ENCODE measurements at regions not wholly inside any gene's neighbourhood (a gene's known extent, or its start where the extent isn't known, plus 50 kb on each side); places are given as distances from the start of the nearest gene placed in this dataset.

GRCh38 chr5:30042677-30043076 is 1150.8 kb upstream of the CDH6 start:
- Histone ChIP-seq H3K4me3 (no peak overlapping the region), H3K9me3 (no peaks in the 10 kb centered on the region), H3K36me3 (no peaks in the 10 kb centered on the region), H3K27ac (no peak overlapping the region), H3K4me1 (replicated peaks) (no peaks in the 10 kb centered on the region), H3K27me3 (replicated peaks; ENCODE audit: insufficient read depth) (no peaks in the 10 kb centered on the region)
- TF ChIP-seq POLR2AphosphoS5 (IDR thresholded peaks at IDR 0.05) (no peak), POLR2A (IDR thresholded peaks at IDR 0.05) (no peak)
- TF ChIP-seq, protein P1, sequence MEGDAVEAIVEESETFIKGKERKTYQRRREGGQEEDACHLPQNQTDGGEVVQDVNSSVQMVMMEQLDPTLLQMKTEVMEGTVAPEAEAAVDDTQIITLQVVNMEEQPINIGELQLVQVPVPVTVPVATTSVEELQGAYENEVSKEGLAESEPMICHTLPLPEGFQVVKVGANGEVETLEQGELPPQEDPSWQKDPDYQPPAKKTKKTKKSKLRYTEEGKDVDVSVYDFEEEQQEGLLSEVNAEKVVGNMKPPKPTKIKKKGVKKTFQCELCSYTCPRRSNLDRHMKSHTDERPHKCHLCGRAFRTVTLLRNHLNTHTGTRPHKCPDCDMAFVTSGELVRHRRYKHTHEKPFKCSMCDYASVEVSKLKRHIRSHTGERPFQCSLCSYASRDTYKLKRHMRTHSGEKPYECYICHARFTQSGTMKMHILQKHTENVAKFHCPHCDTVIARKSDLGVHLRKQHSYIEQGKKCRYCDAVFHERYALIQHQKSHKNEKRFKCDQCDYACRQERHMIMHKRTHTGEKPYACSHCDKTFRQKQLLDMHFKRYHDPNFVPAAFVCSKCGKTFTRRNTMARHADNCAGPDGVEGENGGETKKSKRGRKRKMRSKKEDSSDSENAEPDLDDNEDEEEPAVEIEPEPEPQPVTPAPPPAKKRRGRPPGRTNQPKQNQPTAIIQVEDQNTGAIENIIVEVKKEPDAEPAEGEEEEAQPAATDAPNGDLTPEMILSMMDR (IDR thresholded peaks at IDR 0.05) = no peak
- 80% methylated on average over 10 of the region's 10 CpGs for WGBS
- intact Hi-C loops (cut with DNase I) = no loop called here
- DNase-seq (ENCODE audit: low spot score) = no peak

DNA sequence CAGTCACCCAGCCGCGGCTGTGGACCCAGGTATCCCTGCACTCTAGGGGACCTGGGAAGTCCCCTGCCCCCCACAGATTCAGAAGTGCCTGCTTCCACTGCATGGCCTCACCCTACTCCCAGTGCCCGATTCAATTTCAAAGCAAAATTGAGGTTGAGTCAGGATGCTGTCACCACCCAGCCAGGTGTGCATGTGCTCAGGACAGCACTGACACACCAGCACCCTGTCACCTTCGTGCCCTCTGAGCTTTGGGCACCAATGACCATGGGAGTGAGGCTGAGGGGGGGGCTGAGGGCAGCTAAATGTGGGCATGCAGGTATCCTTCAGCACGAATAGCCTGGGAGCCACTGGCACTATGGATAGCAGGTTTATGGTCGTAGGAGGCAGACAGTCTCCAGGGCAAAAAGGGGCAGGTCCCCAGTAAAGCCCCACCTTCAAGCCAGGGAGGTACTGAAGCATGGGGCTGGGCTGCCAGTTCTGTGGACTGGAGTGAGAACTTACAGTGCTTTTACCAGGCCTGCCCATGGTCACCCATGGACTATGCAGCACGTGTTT is 1151.6 kb upstream of the CDH6 start:
- no peak overlapping the region for H3K27ac ChIP-seq
- H3K4me3 ChIP-seq = no peak overlapping the region
- no peaks in the 10 kb centered on the region for H3K4me1 ChIP-seq (replicated peaks)
- TF ChIP-seq POLR2A (IDR thresholded peaks at IDR 0.05) = no peak
- TF ChIP-seq, protein P1 (IDR thresholded peaks at IDR 0.05) = no peak
- TF ChIP-seq POLR2AphosphoS5 (IDR thresholded peaks at IDR 0.05) = no peak
- H3K9me3 ChIP-seq = no peaks in the 10 kb centered on the region
- H3K36me3 ChIP-seq = no peaks in the 10 kb centered on the region
- DNase-seq (ENCODE audit: low spot score) = no peak
- no peaks in the 10 kb centered on the region for H3K27me3 ChIP-seq (replicated peaks; ENCODE audit: insufficient read depth)
- 78% methylated on average over 7 of the region's 7 CpGs for WGBS
- intact Hi-C loops (cut with DNase I) = no loop called here

- H3K4me3 ChIP-seq = no peak overlapping the region
- intact Hi-C loops (cut with DNase I) = no loop called here
- no peaks in the 10 kb centered on the region for H3K27me3 ChIP-seq (replicated peaks; ENCODE audit: insufficient read depth)
- 78% methylated on average over 3 of the region's 3 CpGs for WGBS
- TF ChIP-seq POLR2AphosphoS5 (IDR thresholded peaks at IDR 0.05) = no peak
- TF ChIP-seq, protein P1 (IDR thresholded peaks at IDR 0.05) = no peak
- no peak for TF ChIP-seq POLR2A (IDR thresholded peaks at IDR 0.05)
- no peaks in the 10 kb centered on the region for H3K36me3 ChIP-seq
- no peaks in the 10 kb centered on the region for H3K4me1 ChIP-seq (replicated peaks)
- H3K27ac ChIP-seq = no peak overlapping the region
- H3K9me3 ChIP-seq = no peaks in the 10 kb centered on the region
- no peak for DNase-seq (ENCODE audit: low spot score)
These were observed 1152.2 kb upstream of the CDH6 start for GRCh38 chr5:30041291-30041690.

- H3K4me3 ChIP-seq = no peak overlapping the region
- H3K36me3 ChIP-seq = no peaks in the 10 kb centered on the region
- 26% methylated on average over 6 of the region's 6 CpGs for WGBS
- intact Hi-C loops (cut with DNase I) = no loop called here
- TF ChIP-seq POLR2AphosphoS5 (IDR thresholded peaks at IDR 0.05) = no peak
- no peak for TF ChIP-seq POLR2A (IDR thresholded peaks at IDR 0.05)
- TF ChIP-seq, protein P1 (IDR thresholded peaks at IDR 0.05) = peak in 2 of 4 experiments; percentile 12 to 14
- H3K4me1 ChIP-seq (replicated peaks) = no peaks in the 10 kb centered on the region
- DNase-seq (ENCODE audit: low spot score) = no peak
- no peaks in the 10 kb centered on the region for H3K9me3 ChIP-seq
- H3K27me3 ChIP-seq (replicated peaks; ENCODE audit: insufficient read depth) = no peaks in the 10 kb centered on the region
- H3K27ac ChIP-seq = no peak overlapping the region
These were observed 1152.9 kb upstream of the CDH6 start for GRCh38 chr5:30040488-30041118.

DNA sequence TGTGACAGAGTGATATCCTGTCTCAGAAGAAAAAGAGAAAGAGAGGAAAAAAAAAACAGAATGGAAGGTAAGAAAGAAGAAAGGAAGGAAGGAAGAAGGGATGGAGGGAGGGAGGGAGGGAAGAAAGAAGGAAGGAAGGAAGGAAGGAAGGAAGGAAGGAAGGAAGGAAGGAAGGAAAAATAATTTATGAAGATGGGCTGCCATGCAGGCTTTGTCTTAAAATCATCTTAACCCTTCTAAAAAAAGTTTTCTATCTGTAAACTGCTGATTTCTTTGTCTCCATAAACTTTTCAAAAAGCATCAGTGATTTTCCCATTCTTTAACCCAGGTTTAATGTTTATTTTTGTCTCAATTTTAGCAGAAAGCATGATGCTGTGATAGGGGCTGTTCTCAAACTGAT is 1154.1 kb upstream of the CDH6 start:
- Histone ChIP-seq H3K36me3 (no peaks in the 10 kb centered on the region), H3K4me3 (no peak overlapping the region), H3K4me1 (replicated peaks) (no peaks in the 10 kb centered on the region), H3K9me3 (no peaks in the 10 kb centered on the region), H3K27ac (no peak overlapping the region), H3K27me3 (replicated peaks; ENCODE audit: insufficient read depth) (no peaks in the 10 kb centered on the region)
- DNase-seq (ENCODE audit: low spot score) = no peak
- TF ChIP-seq POLR2AphosphoS5 (IDR thresholded peaks at IDR 0.05) = no peak
- TF ChIP-seq, protein P1 (IDR thresholded peaks at IDR 0.05) = no peak
- TF ChIP-seq POLR2A (IDR thresholded peaks at IDR 0.05) = no peak
- intact Hi-C loops (cut with DNase I) = no loop called here

Measured in prostate gland (tissue), 2 donors.